GM18858 (cell line): ENCODE measurements at regions not wholly inside any gene's neighbourhood (a gene's known extent, or its start where the extent isn't known, plus 50 kb on each side); places are given as distances from the start of the nearest gene placed in this dataset.

ENCODE experiments used
- ATAC-seq: cut with Tn5 transposase; IDR thresholded peaks from one replicate; pipeline ENCODE4 v1.9.1; 2021; ENCODE audit not compliant: unreplicated experiment

DNA sequence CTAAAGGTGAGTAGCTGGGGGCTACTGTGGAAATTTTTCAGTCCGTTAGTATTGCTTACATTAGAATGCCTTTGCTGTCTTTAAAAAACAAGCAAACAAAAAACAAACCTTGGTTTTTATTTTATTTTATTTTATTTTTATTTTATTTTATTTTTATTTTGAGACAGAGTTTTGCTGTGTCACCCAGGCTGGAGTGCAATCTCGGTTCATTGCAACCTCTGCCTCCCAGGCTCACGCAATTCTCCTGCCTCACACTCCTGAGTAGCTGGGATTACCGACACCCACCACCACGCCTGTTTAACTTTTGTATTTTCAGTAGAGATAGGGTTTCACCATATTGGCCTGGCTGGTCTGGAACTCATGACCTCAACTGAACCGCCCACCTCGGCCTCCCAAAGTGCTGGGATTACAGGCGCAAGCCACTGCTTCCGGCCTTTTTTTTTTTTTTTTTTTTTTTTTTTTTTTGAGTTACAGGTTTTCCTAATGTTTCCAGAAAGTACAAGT, 732.6 kb downstream of the KCNJ3 start:
- ATAC-seq, result no peak

DNA sequence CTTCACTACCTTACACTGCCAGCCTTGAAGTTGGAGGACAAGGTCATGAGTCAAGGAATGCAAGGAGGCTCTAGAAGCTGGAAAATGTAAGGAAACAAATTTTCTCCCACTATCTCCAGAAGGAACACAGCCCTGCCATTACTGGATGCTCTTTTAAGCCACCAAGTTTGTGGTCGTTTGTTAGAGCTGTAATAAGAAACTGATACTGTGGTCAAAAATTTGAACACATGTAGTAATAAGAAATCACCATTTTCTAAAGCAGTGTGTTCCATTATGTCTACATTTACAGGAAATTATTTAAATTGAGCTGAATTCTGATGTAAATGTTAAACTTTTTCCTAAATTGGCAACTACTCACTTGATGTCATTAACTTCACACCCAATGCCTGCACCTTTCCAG, 729.0 kb downstream of the KCNJ3 start:
- ATAC-seq, result no peak

DNA sequence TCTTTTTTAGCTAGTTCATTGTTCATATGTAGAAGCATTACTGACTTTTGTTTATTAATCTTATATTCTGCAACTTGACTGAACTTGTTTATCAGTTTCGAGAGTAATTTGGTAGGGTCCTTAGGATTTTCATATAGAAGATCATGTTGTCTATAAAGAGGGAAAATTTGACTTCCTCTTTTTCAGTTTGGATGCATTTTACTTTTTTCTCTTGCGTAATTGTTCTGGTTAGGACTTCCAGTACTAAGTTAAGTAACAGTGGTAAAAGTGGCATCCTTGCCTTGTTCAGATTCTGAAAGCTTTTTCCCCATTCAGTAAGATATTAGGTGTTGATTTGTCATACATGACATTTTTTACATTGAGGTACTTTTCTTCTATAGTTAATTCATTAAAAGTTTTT, 726.0 kb downstream of the KCNJ3 start:
- no peak for ATAC-seq

DNA sequence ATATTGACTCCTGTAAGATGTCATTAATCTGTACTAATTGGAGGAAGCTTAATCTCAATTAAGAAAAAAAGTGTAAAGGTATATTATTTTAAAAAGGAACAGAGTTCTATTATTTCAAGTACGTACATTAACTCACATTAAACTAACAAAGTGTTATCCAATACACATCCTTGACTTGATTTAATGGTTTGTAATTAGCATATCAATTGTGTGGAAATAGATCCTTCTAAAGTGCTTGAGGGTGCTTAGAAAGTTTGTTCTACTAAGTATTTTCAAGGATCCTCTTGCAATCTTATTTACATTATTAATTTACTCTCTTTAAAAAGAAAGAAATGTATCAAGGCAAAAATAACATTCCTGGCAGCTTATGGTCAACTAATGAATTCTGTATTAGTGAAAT, 720.3 kb downstream of the KCNJ3 start:
- no peak for ATAC-seq

DNA sequence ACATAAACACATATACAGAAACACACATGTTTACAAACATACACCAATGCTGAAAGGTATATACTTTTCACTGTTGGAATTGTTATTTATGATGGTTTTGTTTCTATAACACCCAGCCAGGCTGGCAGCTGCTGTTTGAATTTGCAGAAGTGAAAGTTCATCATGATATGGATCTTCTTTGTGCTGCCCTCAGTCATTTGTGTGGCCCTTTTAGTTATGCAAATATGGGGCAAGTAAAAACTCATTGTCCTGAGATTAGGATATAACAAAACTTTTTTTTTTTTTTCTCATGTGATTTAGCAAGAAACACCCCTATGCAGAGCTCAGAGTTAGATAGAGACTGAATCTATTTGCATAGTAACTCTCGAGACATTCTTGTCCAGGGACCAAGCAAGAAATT, 714.1 kb downstream of the KCNJ3 start:
- ATAC-seq, result peak; percentile 99

DNA sequence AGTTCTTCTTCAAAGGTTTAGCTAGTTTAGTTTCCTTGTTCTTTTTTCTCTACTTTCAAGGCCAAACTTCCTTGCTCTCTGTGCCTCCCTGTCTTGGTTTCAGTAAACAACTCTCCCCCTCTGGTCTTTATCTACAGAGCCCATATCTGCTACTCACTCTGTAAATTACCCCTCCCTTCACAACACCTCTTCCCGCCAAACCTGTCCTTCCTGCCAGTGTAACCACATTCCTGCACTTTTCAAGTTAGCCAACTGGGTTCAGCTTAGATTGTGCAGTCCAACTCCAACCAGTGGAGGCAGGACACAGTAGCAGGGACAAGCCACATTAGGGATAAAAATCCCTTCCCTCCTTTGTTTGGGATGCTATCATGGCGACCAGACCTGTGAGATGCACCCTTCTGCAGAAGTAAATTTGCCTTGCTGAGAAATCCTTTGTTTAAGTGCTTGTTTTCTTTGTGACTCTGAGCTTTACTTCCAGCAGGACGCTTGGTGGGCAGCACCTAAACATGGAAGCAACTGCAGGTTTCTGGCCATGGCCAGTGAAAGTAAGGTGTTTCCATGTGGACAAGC, 706.0 kb downstream of the KCNJ3 start:
- no peak for ATAC-seq

DNA sequence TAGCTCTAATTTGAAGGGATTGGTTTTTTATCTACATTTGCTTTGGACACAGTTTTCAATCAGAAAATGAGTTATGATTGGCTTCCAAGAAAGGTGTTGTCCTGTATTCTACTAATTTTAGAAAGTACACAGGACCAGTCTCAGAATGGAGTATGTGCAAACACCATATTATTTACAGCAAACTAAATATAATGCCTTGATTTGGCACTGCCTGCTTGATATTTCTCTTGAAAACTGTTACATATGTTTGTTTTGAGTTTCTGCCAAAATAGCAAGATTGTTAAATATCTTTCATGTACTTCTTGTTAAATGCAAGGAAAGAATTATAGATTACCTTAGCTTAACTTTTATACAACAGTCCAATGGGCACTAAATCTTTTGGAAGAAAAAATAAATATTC, 694.9 kb downstream of the KCNJ3 start:
- ATAC-seq, result no peak

DNA sequence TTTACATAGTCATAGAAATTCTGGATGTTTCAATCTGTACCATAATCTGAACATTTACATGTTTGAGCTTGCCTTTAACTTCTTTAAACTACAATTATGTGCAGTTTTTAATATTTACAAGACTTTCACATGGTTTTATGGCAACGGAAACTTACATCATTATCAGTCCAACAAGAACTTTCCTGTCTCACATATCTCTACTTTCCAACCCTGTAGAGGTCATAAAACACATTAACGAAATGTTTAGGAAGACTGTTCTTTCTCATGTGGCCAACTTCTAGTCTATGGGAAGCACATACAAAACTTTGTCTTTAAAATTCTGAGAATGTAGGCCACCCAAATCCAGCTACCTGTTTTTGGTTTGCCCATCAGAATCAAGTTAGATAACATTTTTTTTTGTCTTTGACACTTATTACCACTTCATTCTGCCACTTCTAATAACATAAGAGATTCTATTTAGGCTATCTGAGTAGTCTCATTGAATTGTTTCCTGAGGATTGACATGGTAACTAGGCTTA, 693.2 kb downstream of the KCNJ3 start:
- no peak for ATAC-seq

DNA sequence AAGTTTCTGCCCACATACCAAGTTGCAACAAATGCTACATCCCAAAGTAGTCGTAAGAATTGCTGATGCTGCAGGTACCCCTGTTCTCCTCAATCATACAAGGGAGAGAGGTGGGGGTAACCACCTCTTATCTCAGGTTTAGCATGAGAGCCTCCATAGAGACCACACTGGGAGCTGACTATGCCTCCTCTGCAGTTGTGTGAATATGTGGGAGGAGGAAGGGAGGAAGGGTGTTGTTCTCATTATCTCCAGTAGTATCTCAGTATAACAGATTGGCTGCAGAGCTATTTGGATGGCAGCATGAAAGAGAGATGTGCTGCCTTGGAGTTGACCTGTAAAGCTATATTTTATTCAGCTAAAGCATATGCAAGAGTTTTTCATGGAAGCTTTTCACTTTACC, 690.7 kb downstream of the KCNJ3 start:
- ATAC-seq, result no peak

DNA sequence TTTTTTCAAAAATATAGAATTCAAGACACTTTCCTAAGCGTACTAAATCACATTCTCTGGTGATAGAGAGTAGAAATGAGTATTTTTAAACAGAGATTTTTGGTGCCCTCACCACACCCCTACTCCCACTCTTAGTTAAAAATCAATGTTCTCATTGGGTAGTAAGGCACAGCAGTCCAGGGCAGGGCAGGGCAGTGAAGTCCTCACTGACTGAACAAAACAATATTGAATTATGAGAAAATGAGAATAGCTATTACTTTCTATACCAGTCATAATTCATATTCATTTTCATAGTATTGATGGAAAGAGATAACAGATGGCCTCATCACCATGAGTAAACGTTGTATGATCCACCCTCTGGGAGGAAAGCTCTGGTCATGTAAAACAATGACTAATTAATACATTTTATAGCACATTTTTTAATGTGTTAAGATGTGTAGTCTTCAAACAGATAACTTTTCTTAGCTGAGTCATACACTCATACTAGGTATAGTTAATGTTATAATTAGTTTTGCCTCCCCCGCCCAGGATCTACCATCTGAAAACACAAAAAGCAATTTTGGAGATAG, 686.1 kb downstream of the KCNJ3 start:
- no peak for ATAC-seq

DNA sequence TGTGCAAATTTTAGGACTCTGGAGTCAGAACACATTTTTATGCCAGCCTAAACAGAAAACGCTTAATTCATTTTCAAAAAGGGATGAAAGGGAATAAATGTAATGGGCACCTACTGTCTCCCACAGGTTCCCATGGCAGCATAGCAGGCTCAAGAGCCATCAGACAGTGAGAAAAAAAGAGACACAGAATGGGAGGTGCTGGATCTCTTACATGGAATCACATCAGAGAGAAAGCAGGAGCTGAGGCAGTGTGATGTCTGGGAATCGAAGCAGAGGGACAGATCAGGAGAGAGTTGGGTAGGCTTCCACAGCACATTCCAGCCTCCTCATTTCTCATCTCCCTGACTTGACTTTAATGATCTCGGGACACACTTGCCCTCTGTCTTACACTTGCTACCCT, 684.3 kb downstream of the KCNJ3 start:
- ATAC-seq, result no peak

DNA sequence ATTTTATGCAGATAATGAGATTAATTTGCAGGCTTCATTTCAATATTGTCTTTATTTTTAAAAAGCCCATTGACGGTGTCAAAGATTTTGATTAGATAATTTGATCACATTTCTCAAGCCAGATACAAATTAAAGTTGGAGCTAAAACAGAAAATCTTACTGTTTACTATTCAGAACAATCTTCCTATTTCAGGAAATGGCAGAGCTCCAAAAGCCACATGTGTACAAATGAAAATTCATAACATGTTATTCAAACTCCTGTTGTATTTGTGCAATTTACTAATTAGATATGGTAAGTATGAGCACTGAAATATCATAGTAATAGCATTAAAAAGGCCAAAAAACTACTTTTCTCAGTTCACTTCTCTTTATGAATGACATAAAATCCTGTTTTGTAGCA, 682.9 kb downstream of the KCNJ3 start:
- ATAC-seq, result no peak

DNA sequence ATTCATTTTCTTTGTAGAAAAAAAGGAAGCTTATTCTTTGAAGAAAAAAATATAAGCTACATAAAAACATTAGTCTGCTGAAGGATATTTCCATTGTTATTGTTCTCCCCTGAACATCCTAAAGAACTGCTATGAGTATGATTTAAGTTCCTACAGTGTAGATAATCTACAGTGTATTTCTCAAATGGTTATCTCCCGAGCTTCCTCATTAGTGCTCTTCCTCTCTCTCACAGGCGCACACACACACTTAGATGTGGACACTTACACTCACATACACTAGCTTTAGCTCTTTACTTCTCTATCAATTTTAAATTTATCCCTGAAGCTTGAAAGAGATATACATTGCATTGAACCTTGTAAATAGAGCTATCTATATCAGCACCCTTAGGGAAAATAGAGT, 681.0 kb downstream of the KCNJ3 start:
- ATAC-seq, result no peak

DNA sequence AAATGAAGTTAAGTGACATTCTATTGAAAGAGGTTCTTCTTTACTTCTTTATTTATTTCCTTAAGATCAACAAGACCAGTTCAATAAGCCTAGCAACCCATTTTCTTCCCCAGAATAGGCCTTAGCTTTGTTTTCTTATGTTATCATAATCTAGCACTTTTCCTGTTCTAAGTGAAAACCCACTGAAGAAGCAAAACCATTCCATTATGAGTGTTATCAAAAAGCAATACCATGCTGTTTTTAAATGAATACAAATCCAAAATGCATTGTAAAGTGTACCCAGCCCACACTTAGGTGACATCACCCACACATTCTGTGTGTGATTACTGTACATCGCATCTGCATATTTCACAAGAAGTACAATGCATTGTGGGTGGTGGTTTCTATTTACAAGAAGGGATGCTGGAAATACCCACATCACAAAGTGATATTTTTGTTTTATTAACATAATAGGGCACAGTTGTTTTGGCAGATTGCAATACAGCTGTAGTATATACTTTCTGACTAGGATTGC, 679.5 kb downstream of the KCNJ3 start:
- ATAC-seq, result peak; percentile 67

DNA sequence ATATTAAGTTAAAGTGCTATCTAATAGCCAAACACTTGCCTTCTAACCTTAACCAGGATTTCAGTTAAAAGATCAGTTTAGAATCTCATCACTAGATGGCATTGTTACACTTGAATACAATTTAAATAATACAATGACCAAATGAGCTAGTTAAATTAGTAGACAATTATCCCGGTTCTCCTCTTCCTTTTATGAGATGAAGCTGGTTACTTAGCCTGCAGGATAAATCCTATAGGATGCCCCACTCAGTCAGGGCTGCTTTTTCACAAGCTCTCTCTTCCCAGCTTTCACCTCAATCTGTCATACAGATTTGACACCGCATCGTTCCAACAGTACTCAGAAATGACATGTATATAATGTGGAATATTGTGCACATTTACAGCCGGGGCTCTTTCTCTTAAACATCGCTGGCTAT, 678.8 kb downstream of the KCNJ3 start:
- peak; percentile 47 for ATAC-seq

DNA sequence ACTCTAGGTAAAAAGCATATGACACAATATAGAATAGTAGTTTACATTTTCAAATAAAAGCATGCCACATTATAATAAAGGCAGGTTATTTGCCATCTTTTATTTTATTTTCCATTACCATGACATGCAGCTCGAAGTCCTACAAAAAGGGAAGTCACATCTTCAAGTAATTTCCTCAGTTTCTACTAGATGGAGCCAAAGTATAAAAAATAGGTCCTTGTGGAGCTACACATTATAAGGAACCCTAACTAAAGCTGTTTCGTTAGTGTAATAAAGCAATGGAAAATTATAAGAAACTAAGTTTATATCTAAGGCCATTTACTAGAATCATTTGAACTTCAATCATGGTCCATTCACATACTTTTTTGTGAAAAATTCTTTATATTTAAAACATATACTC, 674.5 kb downstream of the KCNJ3 start:
- ATAC-seq, result peak; percentile 35

DNA sequence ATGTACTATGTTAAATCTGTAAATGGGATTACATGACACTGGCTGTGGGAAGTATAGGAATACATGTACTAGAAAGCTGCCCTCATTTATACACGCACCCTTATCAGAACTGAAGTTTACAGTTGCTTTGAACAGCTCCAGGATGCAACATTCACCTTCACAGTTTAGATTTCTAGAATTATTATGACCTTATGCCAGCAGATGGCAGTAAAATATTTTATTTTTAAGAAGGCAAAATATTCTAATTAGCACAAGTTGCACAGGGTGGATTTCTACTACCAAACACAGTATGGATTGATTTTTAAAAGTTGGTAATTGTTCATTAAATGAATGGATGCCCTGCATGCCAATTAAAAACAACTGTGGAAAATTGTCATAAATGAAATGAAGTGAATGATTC, 670.4 kb downstream of the KCNJ3 start:
- no peak for ATAC-seq

DNA sequence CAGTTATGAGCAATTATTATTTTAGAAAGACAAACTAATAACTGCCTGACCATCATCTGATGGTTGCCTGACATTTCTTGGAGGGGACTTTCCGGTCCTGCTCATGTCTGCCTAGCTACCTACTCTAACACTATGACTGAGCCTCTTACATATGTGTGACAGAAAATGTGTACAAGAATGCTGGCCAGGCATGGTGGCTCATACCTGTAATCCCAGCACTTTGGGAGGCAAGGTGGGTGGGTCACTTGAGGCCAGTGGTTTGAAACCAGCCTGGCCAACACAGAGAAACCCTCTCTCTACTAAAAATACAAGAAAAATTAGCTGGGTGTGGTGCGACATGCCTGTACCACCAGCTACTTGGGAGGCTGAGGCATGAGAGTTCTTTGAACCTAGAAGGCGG, 666.3 kb downstream of the KCNJ3 start:
- ATAC-seq, result no peak

DNA sequence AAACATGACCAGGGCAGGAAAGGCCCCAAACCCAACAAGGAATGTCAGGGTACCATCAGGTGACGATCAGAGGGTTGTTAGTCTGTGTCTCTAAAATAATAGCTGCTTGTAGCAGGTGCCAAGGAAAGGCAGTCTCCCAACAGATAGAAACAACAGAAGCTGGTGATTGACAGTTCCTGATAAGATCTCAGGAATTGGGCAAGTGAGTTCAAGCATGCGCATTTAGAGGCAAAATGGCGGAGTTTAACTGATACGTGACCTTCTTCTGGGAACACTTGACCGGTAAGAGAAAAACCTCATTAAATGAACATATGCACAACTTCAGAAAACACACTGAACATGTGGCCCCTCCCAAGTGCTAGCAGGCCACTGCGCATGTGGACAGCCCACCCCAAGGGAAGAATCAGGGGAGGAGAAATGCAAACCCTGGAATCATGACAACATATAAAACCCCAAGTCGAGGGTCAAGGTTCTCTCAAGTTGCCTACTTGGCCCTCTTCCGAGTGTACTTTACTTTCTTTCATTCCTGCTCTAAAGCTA, 664.9 kb downstream of the KCNJ3 start:
- no peak for ATAC-seq

DNA sequence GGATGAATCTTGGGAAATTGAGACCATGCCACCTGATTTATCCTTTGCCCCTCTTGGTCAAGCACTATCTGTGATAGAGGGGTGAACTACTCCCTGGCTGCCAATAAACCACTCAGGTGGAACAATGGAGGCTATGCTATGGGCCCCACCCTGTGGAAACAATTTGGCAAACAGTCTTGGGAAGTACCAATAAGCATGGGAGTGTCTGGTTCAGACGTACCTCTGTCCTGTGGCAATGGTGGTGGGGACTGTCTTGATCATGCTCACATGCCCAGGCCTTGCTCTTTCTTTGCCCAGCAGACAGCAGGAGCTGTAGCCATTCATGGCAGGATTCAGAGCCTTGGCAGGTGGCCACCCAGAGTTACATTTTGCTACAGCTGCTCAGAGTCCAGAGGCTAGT, 658.7 kb downstream of the KCNJ3 start:
- no peak for ATAC-seq

DNA sequence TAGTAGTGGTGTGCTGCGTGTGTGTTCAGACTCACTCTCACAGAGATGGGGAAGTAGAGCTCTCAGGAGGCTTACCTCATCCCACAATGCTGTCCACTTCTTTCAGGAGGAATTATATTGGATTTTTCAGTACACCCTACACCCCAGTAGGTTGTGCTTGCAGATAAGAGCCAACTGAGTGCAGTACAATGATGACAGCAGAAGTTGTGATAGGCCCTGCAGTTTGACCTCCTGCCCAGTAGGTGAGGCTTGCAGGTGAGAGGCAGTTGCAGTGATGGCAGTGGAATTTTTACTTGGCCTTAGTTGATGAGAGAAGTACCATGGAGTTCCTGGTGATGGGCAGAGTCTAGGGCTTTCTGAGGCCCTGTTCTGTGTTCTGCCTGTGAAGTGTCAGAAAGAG, 657.8 kb downstream of the KCNJ3 start:
- ATAC-seq, result no peak

DNA sequence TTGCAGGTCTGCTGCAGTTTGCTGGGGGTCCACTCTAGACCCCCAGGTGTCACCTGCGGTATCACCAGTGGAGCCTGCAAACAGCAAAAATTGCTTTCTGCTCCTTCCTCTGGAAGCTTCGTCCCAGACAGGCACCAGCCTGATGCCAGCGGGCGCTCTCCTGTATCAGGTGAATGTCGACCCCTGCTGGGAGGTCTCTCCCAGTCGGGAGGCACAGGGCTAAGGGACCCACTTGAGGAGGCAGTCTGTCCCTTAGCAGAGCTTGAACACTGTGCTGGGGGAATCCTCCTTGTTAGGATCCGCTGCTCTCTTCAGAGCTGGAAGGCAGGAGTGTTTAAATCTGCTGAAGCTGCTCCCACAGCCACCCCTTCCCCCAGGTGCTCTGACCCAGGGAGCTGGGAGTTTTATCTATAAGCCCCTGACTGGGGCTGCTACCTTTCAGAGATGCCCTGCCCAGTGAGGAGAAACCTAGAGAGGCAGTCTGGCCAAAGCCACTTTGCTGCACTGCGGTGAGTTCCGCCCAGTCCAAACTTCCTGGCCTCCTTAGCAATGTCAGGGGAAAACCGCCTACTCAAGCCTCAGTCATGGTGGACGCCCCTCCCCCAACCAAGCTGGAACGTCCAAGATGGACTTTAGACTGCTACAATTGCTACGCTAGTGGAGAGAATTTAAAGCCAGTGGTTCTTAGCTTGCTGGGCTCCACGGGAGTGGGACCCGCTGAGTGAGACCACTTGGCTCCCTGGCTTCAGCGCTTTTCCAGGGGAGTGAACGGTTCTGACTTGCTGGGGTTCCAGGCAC, 652.5 kb downstream of the KCNJ3 start:
- ATAC-seq, result no peak
